ENCODE measurements at regions not wholly inside any gene's neighbourhood (a gene's known extent, or its start where the extent isn't known, plus 50 kb on each side); places are given as distances from the start of the nearest gene placed in this dataset.

GRCh38 chr10:128543151-128543550 is 416.9 kb upstream of the MKI67 start:
- DNase-seq (ENCODE audit: low spot score) = no peak
- ATAC-seq = no peak

GRCh38 chr10:128545216-128545615 is 419.0 kb upstream of the MKI67 start:
- DNase-seq (ENCODE audit: low spot score) (no peak), ATAC-seq (no peak)

- DNase-seq (ENCODE audit: low spot score) = no peak
- ATAC-seq = no peak
These were observed 420.5 kb upstream of the MKI67 start for GRCh38 chr10:128546651-128547165.

- no peak for ATAC-seq
- no peak for DNase-seq (ENCODE audit: low spot score)
These were observed 422.9 kb upstream of the MKI67 start for GRCh38 chr10:128549101-128549608.

- ATAC-seq (no peak), DNase-seq (ENCODE audit: low spot score) (no peak)
These were observed 423.8 kb upstream of the MKI67 start for GRCh38 chr10:128550045-128550444.

- DNase-seq (ENCODE audit: low spot score) (no peak), ATAC-seq (no peak)
These were observed 425.3 kb upstream of the MKI67 start for GRCh38 chr10:128551475-128551874.

GRCh38 chr10:128553755-128554154 is 427.5 kb upstream of the MKI67 start:
- ATAC-seq (no peak), DNase-seq (ENCODE audit: low spot score) (no peak)

- DNase-seq (ENCODE audit: low spot score) (no peak), ATAC-seq (no peak)
These were observed 430.2 kb upstream of the MKI67 start for GRCh38 chr10:128556182-128557110.

- ATAC-seq = no peak
- no peak for DNase-seq (ENCODE audit: low spot score)
These were observed 431.0 kb upstream of the MKI67 start for GRCh38 chr10:128557149-128557710.

- ATAC-seq = no peak
These were observed 434.2 kb upstream of the MKI67 start for GRCh38 chr10:128560406-128560805.

GRCh38 chr10:128560993-128561392 is 434.8 kb upstream of the MKI67 start:
- DNase-seq (ENCODE audit: low spot score) = no peak
- no peak for ATAC-seq

More at GRCh38 chr10:128560406-128560805, 434.2 kb upstream of the MKI67 start:
- no peak for DNase-seq (ENCODE audit: low spot score)

- DNase-seq (ENCODE audit: low spot score) (no peak), ATAC-seq (no peak)
These were observed 437.2 kb upstream of the MKI67 start for GRCh38 chr10:128563387-128563786.

GRCh38 chr10:128563904-128564303 is 437.7 kb upstream of the MKI67 start:
- peak; percentile 23 for DNase-seq (ENCODE audit: low spot score)
- no peak for ATAC-seq

- no peak for ATAC-seq
- DNase-seq (ENCODE audit: low spot score) = no peak
These were observed 440.2 kb upstream of the MKI67 start for GRCh38 chr10:128566361-128566968.

GRCh38 chr10:128567551-128567950 is 441.3 kb upstream of the MKI67 start:
- DNase-seq (ENCODE audit: low spot score) (no peak), ATAC-seq (no peak)

GRCh38 chr10:128568041-128568440 is 441.8 kb upstream of the MKI67 start:
- DNase-seq (ENCODE audit: low spot score) (no peak), ATAC-seq (no peak)

GRCh38 chr10:128568491-128568890 is 442.3 kb upstream of the MKI67 start:
- no peak for ATAC-seq

GRCh38 chr10:128568990-128569945 is 443.0 kb upstream of the MKI67 start:
- ATAC-seq = no peak

More at GRCh38 chr10:128568491-128568890, 442.3 kb upstream of the MKI67 start:
- DNase-seq (ENCODE audit: low spot score) = no peak

GRCh38 chr10:128570319-128570995 is 444.2 kb upstream of the MKI67 start:
- DNase-seq (ENCODE audit: low spot score) = no peak
- ATAC-seq = no peak

More at GRCh38 chr10:128568990-128569945, 443.0 kb upstream of the MKI67 start:
- DNase-seq (ENCODE audit: low spot score) = no peak

- ATAC-seq = no peak
These were observed 444.8 kb upstream of the MKI67 start for GRCh38 chr10:128571071-128571470.

More at GRCh38 chr10:128571071-128571470, 444.8 kb upstream of the MKI67 start:
- DNase-seq (ENCODE audit: low spot score) = no peak
